IPS-18a (cell line): ENCODE measurements at regions not wholly inside any gene's neighbourhood (a gene's known extent, or its start where the extent isn't known, plus 50 kb on each side); places are given as distances from the start of the nearest gene placed in this dataset.

Experiments used
- H3K27ac ChIP-seq: one replicate; pipeline ENCODE4 v1.5.1; 2013; ENCODE audit warnings: low read length
- H3K27me3 ChIP-seq: one replicate; pipeline ENCODE4 v1.6.1; 2013; ENCODE audit warnings: mild to moderate bottlenecking, low read length; ENCODE audit not compliant: control insufficient read depth, insufficient read depth
- H3K36me3 ChIP-seq: one replicate; pipeline ENCODE4 v1.6.1; 2013; ENCODE audit warnings: low read depth, low read length; ENCODE audit not compliant: control insufficient read depth
- H3K4me1 ChIP-seq: one replicate; pipeline ENCODE4 v1.6.1; 2013; ENCODE audit warnings: low read depth, low read length; ENCODE audit not compliant: control insufficient read depth
- H3K4me3 ChIP-seq: one replicate; pipeline ENCODE4 v1.5.1; 2013; ENCODE audit warnings: low read length
- H3K9ac ChIP-seq: one replicate; pipeline ENCODE4 v1.6.1; 2013; ENCODE audit warnings: mild to moderate bottlenecking, low read length, moderate library complexity
- H3K9me3 ChIP-seq: one replicate; pipeline ENCODE4 v1.6.1; 2013; ENCODE audit warnings: low read depth, low read length; ENCODE audit not compliant: control insufficient read depth

DNA sequence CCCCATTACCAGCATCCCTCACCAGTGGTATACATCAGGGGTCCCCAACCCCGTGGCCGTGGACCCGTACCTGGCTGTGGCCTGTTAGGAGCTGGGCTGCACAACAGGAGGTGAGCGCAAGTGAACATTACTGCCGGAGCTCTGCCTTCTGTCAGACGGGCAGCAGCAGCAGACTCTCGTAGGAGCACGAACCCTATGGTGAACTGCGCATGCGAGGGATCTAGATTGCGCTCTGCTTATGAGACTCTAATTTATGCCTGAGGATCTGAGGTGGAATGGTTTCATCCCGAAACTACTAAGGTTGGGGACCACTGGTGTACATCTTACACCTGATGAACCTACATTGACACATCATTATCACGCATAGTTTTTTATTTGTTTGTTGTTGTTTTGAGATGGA lies 52.8 kb upstream of the DHX15 start:
- Histone ChIP-seq H3K36me3 (no peaks in the 10 kb centered on the region), H3K4me3 (no peak overlapping the region), H3K9me3 (no peaks in the 10 kb centered on the region), H3K27ac (no peak overlapping the region), H3K9ac (no peak overlapping the region), H3K4me1 (no peaks in the 10 kb centered on the region), H3K27me3 (no peaks in the 10 kb centered on the region)

DNA sequence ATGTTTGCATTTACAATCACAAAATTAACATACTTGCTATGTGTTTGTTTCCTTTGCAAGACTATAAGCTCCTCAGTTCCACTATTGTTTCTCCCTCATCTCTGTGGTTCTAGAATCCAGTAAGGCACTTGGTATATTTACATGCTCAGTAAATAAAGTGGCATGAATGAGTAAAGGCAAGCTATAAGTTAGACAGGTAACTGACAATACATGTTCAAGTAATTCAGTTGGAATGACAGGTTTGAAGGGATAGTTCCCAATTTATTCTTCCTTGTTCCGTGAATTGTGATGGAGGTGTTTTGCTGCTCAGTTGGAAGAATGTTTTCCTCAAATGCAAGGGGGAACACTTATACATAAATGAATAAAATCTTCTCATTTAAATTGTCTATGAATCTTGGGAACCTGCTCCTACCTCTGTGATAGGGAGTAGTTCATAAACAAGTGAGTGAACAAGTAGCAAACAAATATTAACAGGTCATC lies 54.1 kb upstream of the DHX15 start:
- Histone ChIP-seq H3K4me3 (no peak overlapping the region), H3K9ac (no peak overlapping the region), H3K9me3 (no peaks in the 10 kb centered on the region), H3K27ac (no peak overlapping the region), H3K4me1 (no peaks in the 10 kb centered on the region), H3K27me3 (no peaks in the 10 kb centered on the region), H3K36me3 (no peaks in the 10 kb centered on the region)

DNA sequence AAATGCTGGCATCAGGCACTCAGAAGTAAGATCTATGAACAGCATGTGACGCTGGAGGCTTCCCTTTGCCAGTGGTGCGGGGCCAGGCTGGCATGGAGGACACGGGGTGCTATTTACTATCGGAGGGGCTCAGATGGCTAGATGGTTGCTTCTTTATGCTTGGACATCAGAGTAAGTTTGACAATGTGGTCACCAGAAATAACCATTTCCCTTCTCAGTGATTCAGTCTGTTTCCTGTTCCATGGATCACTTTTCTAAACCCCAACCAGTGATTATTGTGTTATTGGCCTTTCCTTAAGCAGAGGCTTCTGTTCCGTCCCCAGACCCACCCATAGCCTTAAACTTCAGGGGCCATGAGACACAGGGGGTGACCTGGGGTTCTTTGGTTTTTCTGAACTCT lies 55.4 kb upstream of the DHX15 start:
- no peak overlapping the region for H3K9ac ChIP-seq
- H3K36me3 ChIP-seq, result no peaks in the 10 kb centered on the region
- no peak overlapping the region for H3K4me3 ChIP-seq
- H3K27me3 ChIP-seq, result no peaks in the 10 kb centered on the region
- H3K9me3 ChIP-seq, result no peaks in the 10 kb centered on the region
- no peaks in the 10 kb centered on the region for H3K4me1 ChIP-seq
- H3K27ac ChIP-seq, result no peak overlapping the region

DNA sequence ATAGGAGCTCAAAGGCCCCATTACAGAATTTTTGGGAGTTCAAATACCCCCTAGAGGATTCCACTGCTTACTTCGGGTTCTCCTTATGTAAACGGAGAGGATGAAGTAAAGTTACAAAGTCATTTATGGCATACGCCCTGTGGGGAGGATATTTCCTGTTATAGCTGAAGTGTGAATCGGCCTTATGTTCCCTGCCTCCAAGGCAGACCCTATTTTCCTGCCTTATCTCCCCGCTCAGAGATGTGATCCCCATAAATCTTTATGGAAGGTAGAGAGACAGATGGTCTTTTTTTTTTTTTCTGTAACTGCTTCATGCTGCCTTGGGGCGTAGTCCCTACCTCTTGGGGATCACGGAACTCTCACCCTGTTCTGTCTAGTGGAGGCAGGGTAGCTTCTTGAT lies 56.0 kb upstream of the DHX15 start:
- no peak overlapping the region for H3K9ac ChIP-seq
- no peak overlapping the region for H3K27ac ChIP-seq
- H3K27me3 ChIP-seq, result no peaks in the 10 kb centered on the region
- H3K9me3 ChIP-seq, result no peaks in the 10 kb centered on the region
- no peak overlapping the region for H3K4me3 ChIP-seq
- H3K4me1 ChIP-seq, result no peaks in the 10 kb centered on the region
- H3K36me3 ChIP-seq, result no peaks in the 10 kb centered on the region

DNA sequence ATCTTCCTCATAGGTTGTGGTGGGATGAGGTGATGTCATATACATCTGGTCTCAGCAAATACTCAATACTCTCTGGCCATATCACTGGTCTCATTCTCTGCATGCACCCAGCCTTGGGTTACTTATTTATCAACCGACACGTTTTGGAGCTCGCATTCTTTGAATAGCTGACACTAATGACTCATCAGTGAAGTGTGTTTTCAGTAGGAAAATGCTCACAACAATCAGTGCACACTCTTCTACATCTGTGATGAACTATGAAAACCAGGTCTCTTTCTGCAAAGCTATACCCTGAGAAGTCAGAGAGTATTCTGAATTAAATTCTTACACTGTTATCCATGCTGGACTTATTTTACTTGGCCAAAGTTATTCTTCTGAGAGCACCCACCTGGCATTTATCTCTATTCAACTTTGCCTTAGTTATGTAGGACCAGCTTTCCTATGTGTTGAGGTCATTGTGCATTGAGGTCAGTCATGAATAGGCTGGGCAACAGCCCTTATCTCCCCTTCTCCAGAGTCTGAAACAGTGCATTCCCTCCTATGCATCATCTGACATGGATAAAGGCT lies 58.7 kb upstream of the DHX15 start:
- Histone ChIP-seq H3K4me1 (peaks cover 1% of the 10 kb centered on the region), H3K27ac (no peak overlapping the region), H3K9ac (no peak overlapping the region), H3K36me3 (no peaks in the 10 kb centered on the region), H3K4me3 (no peak overlapping the region), H3K9me3 (no peaks in the 10 kb centered on the region), H3K27me3 (no peaks in the 10 kb centered on the region)

DNA sequence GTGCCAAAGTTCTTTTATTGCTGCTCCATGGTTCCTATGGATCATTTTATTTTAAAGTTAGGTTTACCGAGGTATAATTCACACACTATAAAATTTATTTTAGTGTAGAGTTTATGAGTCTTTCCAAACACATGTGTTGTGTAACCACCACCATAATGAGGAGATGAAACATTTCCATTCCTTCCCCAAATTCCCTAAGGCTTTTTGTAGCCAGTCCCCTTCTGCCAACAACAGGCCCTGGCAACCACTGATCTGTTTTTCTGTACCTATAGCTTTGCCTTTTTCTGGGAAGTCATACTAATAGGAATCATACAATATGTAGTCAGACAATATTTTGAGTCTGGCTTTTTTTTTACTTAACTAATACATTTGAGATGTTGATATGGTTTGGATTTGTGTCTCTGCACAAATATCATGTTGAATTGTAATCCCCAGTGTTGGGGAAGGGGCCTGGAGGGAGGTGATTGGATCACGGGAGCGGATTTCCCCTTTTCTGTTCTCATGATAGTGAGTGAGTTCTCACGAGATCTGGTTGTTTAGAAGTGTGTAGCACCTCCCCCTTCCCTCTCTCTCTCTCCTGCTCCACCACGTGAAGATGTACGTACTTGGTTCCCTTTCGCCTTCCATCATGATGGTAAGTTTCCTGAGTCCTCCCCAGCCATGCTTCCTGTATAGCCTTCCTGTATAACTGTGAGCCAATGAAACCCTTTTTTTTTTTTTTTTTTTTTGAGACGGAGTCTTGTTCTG lies 59.6 kb upstream of the DHX15 start:
- Histone ChIP-seq H3K27me3 (no peaks in the 10 kb centered on the region), H3K9ac (no peak overlapping the region), H3K27ac (no peak overlapping the region), H3K4me1 (peaks cover 2% of the 10 kb centered on the region), H3K4me3 (no peak overlapping the region), H3K9me3 (no peaks in the 10 kb centered on the region), H3K36me3 (no peaks in the 10 kb centered on the region)

DNA sequence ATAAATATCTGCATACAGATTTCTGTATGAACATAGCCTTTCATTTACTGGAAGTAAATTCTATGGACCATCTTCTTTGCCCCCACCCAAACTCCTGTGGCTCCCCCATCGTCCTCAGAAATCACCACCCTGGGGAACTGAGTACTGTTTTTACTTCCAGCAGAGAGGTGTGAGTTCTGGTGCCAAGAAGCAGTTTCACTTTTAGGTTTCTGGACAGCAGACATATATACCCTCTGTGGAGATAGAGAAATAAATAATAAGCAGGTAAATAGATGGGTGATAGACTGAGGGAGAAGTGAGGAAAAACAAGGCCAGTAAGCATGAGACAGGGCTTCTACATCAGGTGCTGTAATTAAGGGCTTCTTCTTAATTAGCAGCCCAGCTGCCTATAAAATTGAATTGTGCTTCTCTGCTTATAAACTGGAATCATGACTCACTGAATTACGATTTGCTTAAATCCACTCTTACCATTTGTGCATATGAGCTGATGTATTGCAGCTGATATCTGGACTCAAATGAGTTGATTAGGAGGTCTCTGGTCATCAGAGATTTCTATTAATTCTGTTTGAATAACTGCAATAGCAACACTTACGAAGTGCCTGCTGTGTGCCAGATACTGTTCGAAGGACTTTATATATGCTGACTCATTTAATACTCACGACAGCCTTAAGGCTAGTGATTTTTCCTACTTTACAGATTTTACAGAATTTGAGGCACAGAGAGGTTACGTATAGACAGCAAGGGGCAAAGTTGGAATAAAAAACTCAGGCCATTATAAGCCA lies 60.8 kb upstream of the DHX15 start:
- Histone ChIP-seq H3K27me3 (no peaks in the 10 kb centered on the region), H3K9ac (no peak overlapping the region), H3K4me1 (peaks cover 2% of the 10 kb centered on the region), H3K27ac (no peak overlapping the region), H3K36me3 (no peaks in the 10 kb centered on the region), H3K4me3 (no peak overlapping the region), H3K9me3 (no peaks in the 10 kb centered on the region)

DNA sequence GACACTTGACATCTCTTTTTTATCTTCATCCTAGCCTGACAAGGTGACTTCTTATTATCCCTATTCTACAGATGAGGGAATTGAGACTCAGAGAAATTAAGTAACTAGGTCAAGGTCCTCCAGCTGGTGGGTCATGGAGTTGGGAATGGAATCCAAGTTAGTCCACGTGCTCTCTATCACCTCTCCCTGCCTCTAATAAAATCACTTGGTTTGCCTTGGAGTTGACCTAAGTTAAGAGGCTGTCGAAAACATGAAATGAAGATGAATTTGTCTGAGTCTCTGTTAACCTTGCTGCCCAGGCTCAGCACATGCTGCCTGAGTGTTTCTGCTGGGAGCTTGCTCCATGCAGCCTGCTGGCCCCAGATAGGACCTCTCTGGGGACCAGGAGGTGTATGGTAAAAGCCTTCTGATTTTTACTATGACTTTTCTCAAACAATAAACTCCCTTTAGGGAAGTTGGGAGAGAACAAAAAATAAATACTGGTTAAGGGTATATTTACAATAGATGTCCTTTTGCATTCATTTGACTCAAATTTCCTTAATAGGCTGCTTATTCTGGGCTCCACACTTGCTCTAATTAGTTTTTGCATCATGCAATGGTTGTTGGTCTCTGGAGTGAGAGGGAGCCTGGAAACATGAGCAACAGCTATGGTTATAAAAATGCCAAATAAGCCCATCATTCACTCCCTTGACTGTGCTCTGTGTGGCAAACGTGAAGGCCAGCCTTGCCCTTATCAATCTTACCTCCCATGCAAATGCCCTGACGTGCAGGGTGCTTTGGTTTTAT lies 61.6 kb upstream of the DHX15 start:
- Histone ChIP-seq H3K4me3 (no peak overlapping the region), H3K4me1 (peaks cover 2% of the 10 kb centered on the region), H3K9me3 (no peaks in the 10 kb centered on the region), H3K36me3 (no peaks in the 10 kb centered on the region), H3K9ac (no peak overlapping the region), H3K27ac (no peak overlapping the region), H3K27me3 (no peaks in the 10 kb centered on the region)

DNA sequence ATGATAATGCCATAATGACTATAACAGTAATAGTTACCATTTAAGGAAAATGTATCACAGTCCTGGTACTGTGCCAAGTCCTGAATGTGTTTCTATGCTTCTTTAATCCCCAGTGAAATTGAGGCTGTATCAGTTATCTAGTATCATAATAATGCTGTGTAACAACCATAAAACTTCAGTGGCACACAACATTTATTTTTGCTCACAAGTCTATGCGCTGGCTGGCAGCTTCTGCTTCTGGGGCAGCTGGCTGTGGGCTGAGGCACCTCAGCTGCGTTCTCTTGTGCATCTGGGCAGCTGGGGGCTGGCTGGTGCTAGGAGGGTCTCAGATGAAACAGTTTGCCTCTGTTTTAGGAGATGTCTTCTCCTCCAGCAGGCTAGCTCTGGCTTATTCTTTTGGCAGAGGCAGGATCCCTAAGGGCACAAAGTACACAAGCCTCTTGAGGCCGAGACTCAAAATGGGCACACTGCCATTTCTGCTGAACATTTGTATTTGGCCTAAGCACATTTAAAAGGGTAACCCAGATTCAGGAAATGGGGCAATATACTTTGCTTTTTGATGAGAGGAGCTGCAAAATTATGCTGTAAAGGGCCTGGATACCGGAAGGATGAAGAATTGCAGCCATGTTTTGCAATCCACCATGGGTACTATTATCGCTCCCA lies 62.6 kb upstream of the DHX15 start:
- Histone ChIP-seq H3K4me1 (peaks cover 2% of the 10 kb centered on the region), H3K36me3 (no peaks in the 10 kb centered on the region), H3K4me3 (no peak overlapping the region), H3K27ac (no peak overlapping the region), H3K27me3 (no peaks in the 10 kb centered on the region), H3K9me3 (no peaks in the 10 kb centered on the region), H3K9ac (no peak overlapping the region)

DNA sequence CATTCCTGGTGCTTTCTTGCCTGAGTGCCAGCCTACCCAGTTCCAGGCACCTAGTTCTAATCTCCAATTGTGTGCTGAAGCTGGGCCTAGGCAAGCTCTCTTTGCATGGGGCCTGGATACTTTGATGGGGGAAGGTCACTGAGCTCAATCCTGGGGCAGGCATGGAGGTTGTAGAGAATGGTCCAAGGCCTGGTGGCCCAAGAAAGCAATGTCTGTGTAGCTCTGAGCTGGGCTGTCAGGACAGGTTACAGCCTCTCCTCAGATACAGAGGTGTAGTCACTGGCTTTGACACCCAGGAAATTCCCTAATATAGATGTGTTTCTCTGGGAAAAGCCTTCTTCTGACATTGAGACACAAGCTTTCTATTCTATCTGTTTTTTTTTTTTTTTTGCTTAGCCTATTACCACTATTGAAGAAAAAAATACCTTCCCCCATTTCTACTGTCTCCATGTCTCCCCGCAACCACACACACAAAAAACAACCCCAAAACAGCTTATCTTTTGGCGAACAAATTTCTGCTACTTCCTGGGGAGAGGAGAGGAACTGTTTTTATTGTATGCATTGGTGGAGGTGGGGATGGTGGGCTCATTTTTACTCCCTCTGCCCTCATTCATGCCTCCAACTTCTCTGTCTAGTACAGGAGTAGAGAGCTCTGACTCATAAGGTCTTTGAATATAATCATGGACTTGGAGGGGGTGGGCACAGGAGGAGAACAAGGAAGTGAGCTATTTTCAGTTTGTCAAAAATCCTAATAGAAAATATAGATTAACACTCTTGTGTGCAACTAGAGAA lies 66.7 kb upstream of the DHX15 start:
- Histone ChIP-seq H3K9ac (no peak overlapping the region), H3K9me3 (no peaks in the 10 kb centered on the region), H3K4me1 (peaks cover 7% of the 10 kb centered on the region), H3K4me3 (no peak overlapping the region), H3K27me3 (no peaks in the 10 kb centered on the region), H3K36me3 (no peaks in the 10 kb centered on the region), H3K27ac (no peak overlapping the region)
